GM06990 (cell line): ENCODE measurements at regions not wholly inside any gene's neighbourhood (a gene's known extent, or its start where the extent isn't known, plus 50 kb on each side); places are given as distances from the start of the nearest gene placed in this dataset.
"Not testable (repeated sequence)": the region's sequence is repeated elsewhere in the genome, so short reads cannot be mapped to it uniquely, and the experiment has no call there.

Experiments
- DNase-seq: peaks from one replicate; pipeline ENCODE4 v3.0.0-alpha.2; 2011; ENCODE audit not compliant: insufficient read length; ENCODE audit errors: extremely low read depth
- H3K27me3 ChIP-seq: replicated peaks from 2 replicates; pipeline ENCODE4 v1.6.0; 2011; ENCODE audit warnings: low read length; ENCODE audit not compliant: control insufficient read depth, insufficient read depth
- H3K36me3 ChIP-seq: 2 replicates; pipeline ENCODE4 v1.5.1; 2011; ENCODE audit warnings: low read length; ENCODE audit not compliant: control insufficient read depth, insufficient read depth
- H3K4me3 ChIP-seq: replicated peaks from 2 replicates; pipeline ENCODE4 v1.5.1; 2011; ENCODE audit warnings: low read depth, mild to moderate bottlenecking, control low read depth, low read length
- TF ChIP-seq, protein P1 (sequence below): IDR thresholded peaks from 2 replicates; pipeline ENCODE4 v1.5.1; 2011; ENCODE audit warnings: low read length, control low read depth, mild to moderate bottlenecking, inconsistent platforms; ENCODE audit not compliant: insufficient read depth, poor library complexity, severe bottlenecking

GRCh38 chr21:39073063-39073462 lies 110.2 kb downstream of the PSMG1 start:
- TF ChIP-seq, protein P1, sequence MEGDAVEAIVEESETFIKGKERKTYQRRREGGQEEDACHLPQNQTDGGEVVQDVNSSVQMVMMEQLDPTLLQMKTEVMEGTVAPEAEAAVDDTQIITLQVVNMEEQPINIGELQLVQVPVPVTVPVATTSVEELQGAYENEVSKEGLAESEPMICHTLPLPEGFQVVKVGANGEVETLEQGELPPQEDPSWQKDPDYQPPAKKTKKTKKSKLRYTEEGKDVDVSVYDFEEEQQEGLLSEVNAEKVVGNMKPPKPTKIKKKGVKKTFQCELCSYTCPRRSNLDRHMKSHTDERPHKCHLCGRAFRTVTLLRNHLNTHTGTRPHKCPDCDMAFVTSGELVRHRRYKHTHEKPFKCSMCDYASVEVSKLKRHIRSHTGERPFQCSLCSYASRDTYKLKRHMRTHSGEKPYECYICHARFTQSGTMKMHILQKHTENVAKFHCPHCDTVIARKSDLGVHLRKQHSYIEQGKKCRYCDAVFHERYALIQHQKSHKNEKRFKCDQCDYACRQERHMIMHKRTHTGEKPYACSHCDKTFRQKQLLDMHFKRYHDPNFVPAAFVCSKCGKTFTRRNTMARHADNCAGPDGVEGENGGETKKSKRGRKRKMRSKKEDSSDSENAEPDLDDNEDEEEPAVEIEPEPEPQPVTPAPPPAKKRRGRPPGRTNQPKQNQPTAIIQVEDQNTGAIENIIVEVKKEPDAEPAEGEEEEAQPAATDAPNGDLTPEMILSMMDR = no peak
- no peaks in the 10 kb centered on the region for H3K27me3 ChIP-seq
- H3K4me3 ChIP-seq = no peak overlapping the region
- H3K36me3 ChIP-seq = no peaks in the 10 kb centered on the region
- DNase-seq = no peak

DNA sequence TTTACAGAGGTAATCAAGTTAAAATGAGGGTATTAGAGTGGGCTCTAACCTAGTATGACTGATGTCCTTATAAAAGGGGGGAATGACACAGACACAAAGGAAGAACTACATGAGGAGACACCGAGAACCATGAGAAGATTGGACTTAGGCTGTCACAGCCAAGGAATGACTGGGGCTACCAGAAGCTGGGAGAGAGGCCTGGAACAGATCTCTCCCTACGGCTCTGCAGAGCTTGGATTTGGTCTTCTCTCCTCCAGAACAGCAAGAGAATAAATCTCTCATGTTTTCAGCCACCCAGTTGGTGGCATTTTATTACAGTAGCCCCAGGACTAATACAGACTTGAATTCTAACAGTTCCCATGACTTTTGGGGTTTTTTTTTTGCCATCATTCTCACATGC lies 110.8 kb downstream of the PSMG1 start:
- no peaks in the 10 kb centered on the region for H3K36me3 ChIP-seq
- H3K4me3 ChIP-seq = no peak overlapping the region
- DNase-seq = no peak
- no peaks in the 10 kb centered on the region for H3K27me3 ChIP-seq
- TF ChIP-seq, protein P1 = no peak

DNA sequence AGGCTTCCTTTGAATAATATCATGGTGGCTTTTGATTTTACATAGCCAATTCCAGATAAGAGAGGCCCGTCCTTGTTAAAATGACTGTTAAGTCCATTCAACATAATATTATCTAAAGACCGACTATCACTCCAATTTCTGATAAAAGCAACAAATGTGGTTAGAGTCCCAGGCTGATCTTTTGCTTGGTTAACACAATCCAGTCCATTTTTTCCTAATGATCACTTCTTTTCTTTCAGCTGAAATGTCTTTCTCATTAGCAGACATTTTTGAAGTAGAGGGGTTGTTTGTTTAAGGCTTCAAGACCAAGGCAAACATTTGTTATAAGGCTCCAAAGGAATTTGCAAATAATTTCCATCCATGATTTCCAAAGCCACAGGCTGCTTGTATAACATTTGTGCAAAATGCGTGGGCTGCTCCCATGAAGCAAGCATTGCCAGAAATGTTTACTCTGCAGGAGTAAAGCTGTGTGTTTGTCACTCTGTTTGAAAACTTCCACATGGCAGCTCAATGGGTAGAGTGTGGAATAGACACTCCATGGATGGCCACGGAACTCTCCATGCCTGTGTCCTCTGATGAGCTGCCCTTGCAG lies 111.5 kb downstream of the PSMG1 start:
- Histone ChIP-seq H3K4me3 (no peak overlapping the region), H3K27me3 (no peaks in the 10 kb centered on the region), H3K36me3 (no peaks in the 10 kb centered on the region)
- TF ChIP-seq, protein P1 = no peak
- DNase-seq = no peak

DNA sequence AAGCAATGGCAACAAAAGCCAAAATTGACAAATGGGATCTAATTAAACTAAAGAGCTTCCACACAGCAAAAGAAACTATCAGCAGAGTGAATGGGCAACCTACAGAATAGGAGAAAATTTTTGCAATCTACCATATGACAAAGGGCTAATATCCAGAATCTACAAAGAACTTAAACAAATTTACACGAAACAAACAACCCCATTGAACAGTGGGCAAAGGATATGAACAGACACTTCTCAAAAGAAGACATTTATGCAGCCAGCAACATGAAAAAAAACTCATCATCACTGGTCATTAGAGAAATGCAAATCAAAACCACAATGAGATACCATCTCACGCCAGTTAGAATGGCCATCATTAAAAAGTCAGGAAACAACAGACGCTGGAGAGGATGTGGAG lies 113.4 kb downstream of the PSMG1 start:
- not testable (repeated sequence) for H3K4me3 ChIP-seq, DNase-seq, H3K36me3 ChIP-seq, H3K27me3 ChIP-seq

GRCh38 chr21:39066829-39067780 lies 116.1 kb downstream of the PSMG1 start:
- TF ChIP-seq, protein P1 = no peak
- Histone ChIP-seq H3K4me3 (no peak overlapping the region), H3K27me3 (no peaks in the 10 kb centered on the region), H3K36me3 (no peaks in the 10 kb centered on the region)
- no peak for DNase-seq

GRCh38 chr21:39065917-39066316 lies 117.3 kb downstream of the PSMG1 start:
- Histone ChIP-seq H3K27me3 (no peaks in the 10 kb centered on the region; the same call in 1 of the 2 replicates), H3K36me3 (no peaks in the 10 kb centered on the region), H3K4me3 (no peak overlapping the region)
- DNase-seq = no peak
- TF ChIP-seq, protein P1 = no peak
